ENCODE measurements at regions not wholly inside any gene's neighbourhood (a gene's known extent, or its start where the extent isn't known, plus 50 kb on each side); places are given as distances from the start of the nearest gene placed in this dataset.

- TF ChIP-seq CTCF (IDR thresholded peaks at IDR 0.05), result no peak
- TF ChIP-seq ZFX (IDR thresholded peaks at IDR 0.05; ENCODE audit: borderline replicate concordance), result no peak
Measured at GRCh38 chr10:126738001-126738400, 67.5 kb upstream of the C10orf90 start.
